Ectodermal cell (in vitro differentiated cells): ENCODE measurements at regions not wholly inside any gene's neighbourhood (a gene's known extent, or its start where the extent isn't known, plus 50 kb on each side); places are given as distances from the start of the nearest gene placed in this dataset.

Experiments
- H3K27ac ChIP-seq: 2 replicates; pipeline ENCODE4 v1.7.0; 2013; ENCODE audit warnings: mild to moderate bottlenecking, low read depth, low read length; ENCODE audit not compliant: insufficient read depth, poor library complexity, severe bottlenecking
- H3K27me3 ChIP-seq: 2 replicates; pipeline ENCODE4 v1.7.0; 2013; ENCODE audit warnings: mild to moderate bottlenecking, low read length; ENCODE audit not compliant: insufficient read depth, control insufficient read depth, poor library complexity, severe bottlenecking
- H3K36me3 ChIP-seq: one replicate; pipeline ENCODE4 v1.7.0; 2013; ENCODE audit warnings: low read length; ENCODE audit not compliant: control insufficient read depth, insufficient read depth
- H3K4me1 ChIP-seq: one replicate; pipeline ENCODE4 v1.7.0; 2013; ENCODE audit warnings: low read length; ENCODE audit not compliant: control insufficient read depth, insufficient read depth
- H3K4me3 ChIP-seq: 2 replicates; pipeline ENCODE4 v1.7.0; 2013; ENCODE audit warnings: low read depth, low read length, control low read depth; ENCODE audit not compliant: insufficient read depth
- H3K9me3 ChIP-seq: 2 replicates; pipeline ENCODE4 v1.7.0; 2013; ENCODE audit warnings: mild to moderate bottlenecking, low read length, moderate library complexity; ENCODE audit not compliant: control insufficient read depth
- WGBS, 2 experiments: methylation state at CpG; one replicate each; pipeline ENCODE4 v1.1.7; 2013; ENCODE audit warnings: missing lambda C conversion rate in 2 of 2; 5-methylcytosine and 5-hydroxymethylcytosine counted together

DNA sequence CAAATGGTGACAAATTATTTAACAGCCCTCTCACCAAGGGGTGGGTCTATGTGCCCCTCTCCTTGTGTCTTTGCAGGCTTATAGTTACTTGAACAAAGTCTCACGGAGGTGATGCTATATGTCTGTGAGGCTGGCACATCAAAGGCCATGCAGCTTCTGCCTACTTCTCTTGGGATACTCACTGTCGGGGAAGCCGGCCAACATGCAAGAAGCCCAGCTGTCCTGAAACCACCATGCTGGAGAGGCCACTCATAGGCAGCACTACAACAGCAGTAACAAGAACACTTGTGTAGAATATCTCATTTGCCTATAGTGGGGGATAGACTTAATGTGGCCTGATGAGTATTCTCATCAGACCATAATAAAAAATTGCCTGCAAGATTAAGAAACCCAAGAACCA is 233.7 kb upstream of the NCKAP5 start:
- no peaks in the 10 kb centered on the region for H3K36me3 ChIP-seq
- no peaks in the 10 kb centered on the region for H3K27me3 ChIP-seq
- WGBS, 2 experiments: 94 to 95% methylated on average over 3 of the region's 3 CpGs
- H3K4me3 ChIP-seq: no peak overlapping the region
- no peaks in the 10 kb centered on the region for H3K4me1 ChIP-seq
- H3K27ac ChIP-seq: no peak overlapping the region
- H3K9me3 ChIP-seq: no peaks in the 10 kb centered on the region

DNA sequence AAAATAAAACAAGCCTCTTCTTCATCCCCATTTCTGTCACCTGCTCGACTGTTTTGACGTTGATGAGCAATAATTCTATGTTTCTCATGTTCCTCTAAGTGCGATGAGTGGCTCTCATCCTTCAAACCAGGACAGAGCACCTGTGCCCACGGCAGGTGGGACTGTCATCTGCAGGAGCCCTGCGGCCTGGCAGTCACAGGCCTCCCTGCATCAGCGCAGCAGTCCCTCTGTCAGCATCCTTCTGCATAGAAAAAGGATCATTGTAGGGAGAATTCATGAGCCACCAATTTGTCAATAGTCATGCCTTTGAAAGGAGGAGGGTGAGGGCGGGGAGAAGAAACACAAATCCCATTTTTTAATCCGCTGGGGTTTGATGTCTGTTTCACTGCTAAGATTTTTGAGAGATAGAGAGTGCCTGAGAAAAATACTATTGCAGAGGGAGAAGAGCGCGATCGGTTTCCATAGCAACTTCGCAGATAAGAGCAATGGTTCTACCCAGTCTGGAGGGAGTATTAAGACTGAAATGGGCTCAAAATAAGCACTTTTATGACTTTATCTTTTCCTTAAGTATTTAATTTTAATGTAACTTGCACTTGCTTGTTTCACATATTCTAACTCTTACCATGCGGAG is 234.3 kb upstream of the NCKAP5 start:
- Histone ChIP-seq H3K9me3 (no peaks in the 10 kb centered on the region), H3K4me3 (no peak overlapping the region), H3K4me1 (no peaks in the 10 kb centered on the region), H3K27ac (no peak overlapping the region), H3K27me3 (no peaks in the 10 kb centered on the region), H3K36me3 (no peaks in the 10 kb centered on the region)
- 86 to 90% methylated on average over 13 of the region's 13 CpGs for whole genome bisulfite sequencing, 2 experiments

DNA sequence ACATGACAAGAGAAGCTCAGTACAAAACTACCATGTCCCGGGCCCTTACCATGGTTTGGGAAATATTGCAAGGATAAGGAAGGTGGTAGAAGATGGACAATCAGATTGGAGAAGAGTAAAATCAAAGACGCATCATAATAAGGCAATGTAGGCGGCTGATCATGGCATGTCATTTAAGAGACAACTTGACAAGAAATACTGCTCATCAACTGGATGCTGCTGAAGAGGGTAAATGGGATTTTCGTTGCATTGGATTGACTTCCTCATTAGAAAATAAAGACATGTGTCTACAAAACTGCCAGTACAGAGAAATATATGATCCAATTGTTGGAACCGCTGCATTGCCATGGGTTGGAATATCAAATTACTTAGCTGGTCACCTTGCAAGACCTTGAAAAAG is 238.3 kb upstream of the NCKAP5 start:
- Histone ChIP-seq H3K4me3 (no peak overlapping the region), H3K27me3 (no peaks in the 10 kb centered on the region), H3K4me1 (no peaks in the 10 kb centered on the region), H3K9me3 (no peaks in the 10 kb centered on the region), H3K36me3 (no peaks in the 10 kb centered on the region), H3K27ac (no peak overlapping the region)
- WGBS, 2 experiments: 93 to 94% methylated on average over 5 of the region's 5 CpGs

DNA sequence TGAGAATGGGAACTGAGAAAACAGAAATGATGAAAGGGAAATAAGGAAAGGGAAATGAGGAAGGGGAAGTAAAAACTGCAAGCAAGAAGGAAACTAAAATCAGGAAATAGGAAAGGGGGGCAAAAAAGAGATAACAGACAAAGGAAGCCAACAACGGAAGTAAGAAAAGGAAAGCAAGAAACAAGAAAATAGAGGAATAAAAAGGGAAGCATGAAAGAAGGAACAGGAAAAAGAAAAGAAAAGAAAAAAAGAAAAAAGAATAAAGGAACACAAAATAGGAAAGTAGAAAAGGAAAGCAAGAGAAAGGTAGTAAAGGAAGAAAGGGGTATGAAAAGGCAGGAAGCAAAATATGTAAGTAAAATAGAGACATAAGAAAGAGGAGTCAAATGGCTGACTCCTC is 241.2 kb upstream of the NCKAP5 start:
- Histone ChIP-seq H3K36me3 (no peaks in the 10 kb centered on the region), H3K4me3 (no peak overlapping the region), H3K4me1 (no peaks in the 10 kb centered on the region), H3K27me3 (no peaks in the 10 kb centered on the region), H3K9me3 (no peaks in the 10 kb centered on the region), H3K27ac (no peak overlapping the region)
- WGBS, 2 experiments: 92 to 95% methylated on average over 1 of the region's 1 CpG

DNA sequence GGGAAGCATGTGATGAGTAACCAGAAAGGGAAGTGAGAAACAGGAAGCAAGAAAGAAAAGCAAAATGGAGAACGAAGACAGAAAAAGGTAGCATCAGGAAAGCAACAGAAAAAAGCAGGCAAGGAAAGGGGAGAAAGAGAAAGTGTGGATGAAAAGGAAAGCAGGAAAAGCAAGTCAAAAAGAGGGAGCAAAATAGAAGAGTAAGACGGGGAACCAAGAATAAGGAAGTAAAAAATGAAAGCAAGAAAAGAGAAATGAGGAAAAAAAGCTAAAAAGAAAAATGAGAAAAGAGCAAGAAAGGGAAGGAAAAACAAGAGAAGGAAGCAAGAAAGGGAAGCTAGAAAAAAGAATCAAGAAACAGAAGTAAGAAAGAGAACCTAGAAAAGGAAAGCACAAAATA is 242.3 kb upstream of the NCKAP5 start:
- no peaks in the 10 kb centered on the region for H3K9me3 ChIP-seq
- H3K4me3 ChIP-seq: no peak overlapping the region
- no peaks in the 10 kb centered on the region for H3K36me3 ChIP-seq
- no peaks in the 10 kb centered on the region for H3K27me3 ChIP-seq
- WGBS, 2 experiments: 70 to 73% methylated on average over 2 of the region's 2 CpGs
- H3K4me1 ChIP-seq: no peaks in the 10 kb centered on the region
- H3K27ac ChIP-seq: no peak overlapping the region

DNA sequence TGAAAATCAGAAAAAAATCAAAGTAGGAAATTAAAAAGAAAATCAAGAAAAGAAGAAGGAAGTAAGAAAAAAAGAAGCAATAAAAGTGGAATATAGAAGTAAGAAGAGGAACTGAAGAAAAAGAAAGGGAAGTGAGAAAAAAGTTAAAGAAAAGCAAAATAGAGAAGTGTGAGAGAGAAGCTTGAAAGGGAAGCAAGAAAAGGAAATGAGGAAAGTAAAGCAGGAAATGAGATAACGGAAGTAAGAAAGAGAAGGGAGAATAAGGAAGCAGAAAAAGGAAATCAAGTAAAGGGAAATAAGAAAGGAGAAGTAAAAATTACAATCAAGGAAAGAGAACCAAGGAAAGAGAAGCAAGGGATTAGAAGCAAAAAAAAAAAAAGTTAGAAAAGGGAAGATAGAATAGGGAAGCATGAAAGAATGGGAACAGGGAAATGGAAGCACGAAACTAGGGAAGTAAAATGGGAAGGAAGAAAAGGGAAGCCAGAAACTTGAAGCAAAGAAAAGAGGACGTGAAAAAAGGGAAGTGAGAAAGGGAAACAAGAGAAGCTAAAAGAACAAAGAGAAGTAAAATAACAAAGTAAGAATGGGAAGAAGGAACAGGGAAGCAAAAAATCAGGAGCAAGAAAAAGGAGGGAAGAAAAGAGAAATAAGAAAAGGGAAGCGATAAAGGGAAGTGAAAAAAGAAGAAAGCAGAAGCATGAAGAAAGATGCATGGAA is 243.3 kb upstream of the NCKAP5 start:
- H3K9me3 ChIP-seq: no peaks in the 10 kb centered on the region
- no peaks in the 10 kb centered on the region for H3K4me1 ChIP-seq
- H3K36me3 ChIP-seq: no peaks in the 10 kb centered on the region
- no peak overlapping the region for H3K27ac ChIP-seq
- H3K4me3 ChIP-seq: no peak overlapping the region
- 94% methylated on average over 4 of the region's 4 CpGs for WGBS, 2 experiments
- no peaks in the 10 kb centered on the region for H3K27me3 ChIP-seq

DNA sequence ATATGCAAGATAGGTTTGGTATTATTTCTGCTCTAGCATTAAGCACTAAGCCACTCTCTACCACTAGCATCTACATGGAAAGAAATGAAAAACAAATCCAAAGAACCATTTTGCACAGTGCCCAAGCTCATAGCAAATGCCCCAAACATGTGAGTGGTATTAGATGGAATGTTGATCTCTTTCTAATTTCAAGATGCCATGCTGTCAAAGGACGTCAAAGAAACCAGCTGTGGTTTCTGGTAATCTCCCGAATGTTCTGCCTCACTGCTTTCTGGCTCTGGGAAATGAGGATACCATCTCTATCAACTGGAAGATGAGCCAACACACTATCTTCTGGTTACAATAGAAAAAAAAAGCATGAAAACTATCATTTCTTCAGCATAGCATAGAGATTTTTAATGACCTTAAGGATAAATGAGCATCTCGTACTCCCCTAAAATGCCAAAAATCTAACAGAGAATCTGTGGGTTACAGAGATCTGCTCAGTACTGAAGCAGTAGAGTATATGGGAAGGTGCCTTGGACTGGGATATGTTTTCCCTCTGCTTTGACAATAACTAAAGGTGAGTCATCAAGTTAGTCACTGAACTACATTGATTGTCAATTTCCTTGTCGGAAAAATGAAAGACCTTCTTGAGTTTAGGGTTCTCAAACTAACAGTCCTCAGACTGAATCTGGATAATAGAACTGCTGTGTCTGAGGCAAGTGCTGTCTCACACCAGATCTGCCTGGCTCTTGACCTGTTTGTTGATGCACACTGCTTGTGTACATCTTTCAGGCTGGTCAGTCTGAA is 244.8 kb upstream of the NCKAP5 start:
- 92 to 93% methylated on average over 3 to 4 of the region's 4 CpGs for WGBS, 2 experiments
- Histone ChIP-seq H3K27ac (no peak overlapping the region), H3K4me3 (no peak overlapping the region), H3K27me3 (no peaks in the 10 kb centered on the region), H3K9me3 (no peaks in the 10 kb centered on the region), H3K36me3 (no peaks in the 10 kb centered on the region), H3K4me1 (no peaks in the 10 kb centered on the region)

DNA sequence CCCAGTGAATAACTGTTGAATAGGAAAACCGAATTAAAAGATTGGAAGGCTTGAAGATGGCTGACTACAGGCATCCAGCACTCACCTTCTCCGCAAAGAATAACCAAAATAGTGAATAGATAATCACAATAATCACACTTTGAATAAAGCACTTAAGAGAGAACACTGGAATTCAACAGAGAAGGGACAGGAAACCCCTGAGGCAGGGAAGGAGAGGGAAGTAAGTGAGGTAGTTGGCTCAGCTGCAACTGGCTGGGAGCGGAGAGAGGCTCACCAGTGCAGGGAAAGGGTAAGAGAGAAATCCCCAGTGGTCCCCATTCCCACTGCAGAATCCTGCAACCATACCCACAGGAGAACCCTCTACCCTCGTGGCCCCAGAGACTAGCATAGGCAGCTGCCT is 246.6 kb upstream of the NCKAP5 start:
- no peaks in the 10 kb centered on the region for H3K27me3 ChIP-seq
- 82 to 93% methylated on average over 3 to 4 of the region's 4 CpGs for WGBS, 2 experiments
- no peak overlapping the region for H3K27ac ChIP-seq
- H3K4me3 ChIP-seq: no peak overlapping the region
- no peaks in the 10 kb centered on the region for H3K36me3 ChIP-seq
- no peaks in the 10 kb centered on the region for H3K9me3 ChIP-seq
- no peaks in the 10 kb centered on the region for H3K4me1 ChIP-seq

DNA sequence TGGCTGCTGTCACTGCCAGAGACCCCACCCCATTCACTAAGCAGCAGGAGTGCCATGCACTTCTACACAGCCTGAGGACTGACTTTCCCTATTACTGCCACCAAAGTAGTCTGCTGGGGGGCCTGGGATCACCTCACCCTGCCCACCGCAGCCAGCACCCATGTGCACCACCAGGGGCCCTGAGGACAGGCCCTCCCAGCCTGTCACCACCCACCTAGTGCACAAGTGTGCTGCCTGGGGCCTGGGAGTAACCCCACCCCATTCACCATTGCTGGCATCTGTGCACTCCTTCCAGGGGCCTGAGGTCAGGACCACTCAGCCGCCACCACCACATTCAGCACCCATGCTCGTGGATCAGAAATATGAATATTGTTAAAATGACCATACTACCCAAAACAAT is 247.8 kb upstream of the NCKAP5 start:
- H3K27ac ChIP-seq: no peak overlapping the region
- H3K36me3 ChIP-seq: no peaks in the 10 kb centered on the region
- H3K27me3 ChIP-seq: no peaks in the 10 kb centered on the region
- H3K4me1 ChIP-seq: no peaks in the 10 kb centered on the region
- 74 to 89% methylated on average over 3 of the region's 3 CpGs for WGBS, 2 experiments
- H3K4me3 ChIP-seq: no peak overlapping the region
- no peaks in the 10 kb centered on the region for H3K9me3 ChIP-seq
